ENCODE measurements at regions not wholly inside any gene's neighbourhood (a gene's known extent, or its start where the extent isn't known, plus 50 kb on each side); places are given as distances from the start of the nearest gene placed in this dataset.

DNA sequence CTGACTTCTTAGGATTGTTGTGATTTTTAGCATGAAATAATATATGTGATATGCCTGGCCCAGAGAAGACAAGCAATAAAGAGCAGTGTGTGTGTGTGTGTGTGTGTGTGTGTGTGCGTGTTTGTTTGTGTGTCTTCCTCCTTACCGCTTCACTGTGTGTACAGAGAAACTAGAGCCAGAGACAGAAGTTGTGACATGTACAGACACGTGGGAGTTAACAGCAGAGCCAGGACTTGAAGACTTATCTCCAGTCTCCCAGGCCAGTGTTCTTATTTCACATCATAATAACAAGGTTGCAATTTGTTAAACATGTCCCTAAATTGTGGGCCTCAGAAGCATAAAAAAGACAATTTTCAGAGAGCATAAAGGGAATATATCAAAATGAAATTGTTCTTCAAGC is 192.0 kb upstream of the JUN start (continued):
- TF ChIP-seq, protein P1, sequence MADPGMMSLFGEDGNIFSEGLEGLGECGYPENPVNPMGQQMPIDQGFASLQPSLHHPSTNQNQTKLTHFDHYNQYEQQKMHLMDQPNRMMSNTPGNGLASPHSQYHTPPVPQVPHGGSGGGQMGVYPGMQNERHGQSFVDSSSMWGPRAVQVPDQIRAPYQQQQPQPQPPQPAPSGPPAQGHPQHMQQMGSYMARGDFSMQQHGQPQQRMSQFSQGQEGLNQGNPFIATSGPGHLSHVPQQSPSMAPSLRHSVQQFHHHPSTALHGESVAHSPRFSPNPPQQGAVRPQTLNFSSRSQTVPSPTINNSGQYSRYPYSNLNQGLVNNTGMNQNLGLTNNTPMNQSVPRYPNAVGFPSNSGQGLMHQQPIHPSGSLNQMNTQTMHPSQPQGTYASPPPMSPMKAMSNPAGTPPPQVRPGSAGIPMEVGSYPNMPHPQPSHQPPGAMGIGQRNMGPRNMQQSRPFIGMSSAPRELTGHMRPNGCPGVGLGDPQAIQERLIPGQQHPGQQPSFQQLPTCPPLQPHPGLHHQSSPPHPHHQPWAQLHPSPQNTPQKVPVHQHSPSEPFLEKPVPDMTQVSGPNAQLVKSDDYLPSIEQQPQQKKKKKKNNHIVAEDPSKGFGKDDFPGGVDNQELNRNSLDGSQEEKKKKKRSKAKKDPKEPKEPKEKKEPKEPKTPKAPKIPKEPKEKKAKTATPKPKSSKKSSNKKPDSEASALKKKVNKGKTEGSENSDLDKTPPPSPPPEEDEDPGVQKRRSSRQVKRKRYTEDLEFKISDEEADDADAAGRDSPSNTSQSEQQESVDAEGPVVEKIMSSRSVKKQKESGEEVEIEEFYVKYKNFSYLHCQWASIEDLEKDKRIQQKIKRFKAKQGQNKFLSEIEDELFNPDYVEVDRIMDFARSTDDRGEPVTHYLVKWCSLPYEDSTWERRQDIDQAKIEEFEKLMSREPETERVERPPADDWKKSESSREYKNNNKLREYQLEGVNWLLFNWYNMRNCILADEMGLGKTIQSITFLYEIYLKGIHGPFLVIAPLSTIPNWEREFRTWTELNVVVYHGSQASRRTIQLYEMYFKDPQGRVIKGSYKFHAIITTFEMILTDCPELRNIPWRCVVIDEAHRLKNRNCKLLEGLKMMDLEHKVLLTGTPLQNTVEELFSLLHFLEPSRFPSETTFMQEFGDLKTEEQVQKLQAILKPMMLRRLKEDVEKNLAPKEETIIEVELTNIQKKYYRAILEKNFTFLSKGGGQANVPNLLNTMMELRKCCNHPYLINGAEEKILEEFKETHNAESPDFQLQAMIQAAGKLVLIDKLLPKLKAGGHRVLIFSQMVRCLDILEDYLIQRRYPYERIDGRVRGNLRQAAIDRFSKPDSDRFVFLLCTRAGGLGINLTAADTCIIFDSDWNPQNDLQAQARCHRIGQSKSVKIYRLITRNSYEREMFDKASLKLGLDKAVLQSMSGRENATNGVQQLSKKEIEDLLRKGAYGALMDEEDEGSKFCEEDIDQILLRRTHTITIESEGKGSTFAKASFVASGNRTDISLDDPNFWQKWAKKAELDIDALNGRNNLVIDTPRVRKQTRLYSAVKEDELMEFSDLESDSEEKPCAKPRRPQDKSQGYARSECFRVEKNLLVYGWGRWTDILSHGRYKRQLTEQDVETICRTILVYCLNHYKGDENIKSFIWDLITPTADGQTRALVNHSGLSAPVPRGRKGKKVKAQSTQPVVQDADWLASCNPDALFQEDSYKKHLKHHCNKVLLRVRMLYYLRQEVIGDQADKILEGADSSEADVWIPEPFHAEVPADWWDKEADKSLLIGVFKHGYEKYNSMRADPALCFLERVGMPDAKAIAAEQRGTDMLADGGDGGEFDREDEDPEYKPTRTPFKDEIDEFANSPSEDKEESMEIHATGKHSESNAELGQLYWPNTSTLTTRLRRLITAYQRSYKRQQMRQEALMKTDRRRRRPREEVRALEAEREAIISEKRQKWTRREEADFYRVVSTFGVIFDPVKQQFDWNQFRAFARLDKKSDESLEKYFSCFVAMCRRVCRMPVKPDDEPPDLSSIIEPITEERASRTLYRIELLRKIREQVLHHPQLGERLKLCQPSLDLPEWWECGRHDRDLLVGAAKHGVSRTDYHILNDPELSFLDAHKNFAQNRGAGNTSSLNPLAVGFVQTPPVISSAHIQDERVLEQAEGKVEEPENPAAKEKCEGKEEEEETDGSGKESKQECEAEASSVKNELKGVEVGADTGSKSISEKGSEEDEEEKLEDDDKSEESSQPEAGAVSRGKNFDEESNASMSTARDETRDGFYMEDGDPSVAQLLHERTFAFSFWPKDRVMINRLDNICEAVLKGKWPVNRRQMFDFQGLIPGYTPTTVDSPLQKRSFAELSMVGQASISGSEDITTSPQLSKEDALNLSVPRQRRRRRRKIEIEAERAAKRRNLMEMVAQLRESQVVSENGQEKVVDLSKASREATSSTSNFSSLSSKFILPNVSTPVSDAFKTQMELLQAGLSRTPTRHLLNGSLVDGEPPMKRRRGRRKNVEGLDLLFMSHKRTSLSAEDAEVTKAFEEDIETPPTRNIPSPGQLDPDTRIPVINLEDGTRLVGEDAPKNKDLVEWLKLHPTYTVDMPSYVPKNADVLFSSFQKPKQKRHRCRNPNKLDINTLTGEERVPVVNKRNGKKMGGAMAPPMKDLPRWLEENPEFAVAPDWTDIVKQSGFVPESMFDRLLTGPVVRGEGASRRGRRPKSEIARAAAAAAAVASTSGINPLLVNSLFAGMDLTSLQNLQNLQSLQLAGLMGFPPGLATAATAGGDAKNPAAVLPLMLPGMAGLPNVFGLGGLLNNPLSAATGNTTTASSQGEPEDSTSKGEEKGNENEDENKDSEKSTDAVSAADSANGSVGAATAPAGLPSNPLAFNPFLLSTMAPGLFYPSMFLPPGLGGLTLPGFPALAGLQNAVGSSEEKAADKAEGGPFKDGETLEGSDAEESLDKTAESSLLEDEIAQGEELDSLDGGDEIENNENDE (IDR thresholded peaks at IDR 0.05; ENCODE audit: insufficient replicate concordance, low read length): no peak

Data from H1 (cell line).